Ishikawa (cell line): ENCODE measurements at regions not wholly inside any gene's neighbourhood (a gene's known extent, or its start where the extent isn't known, plus 50 kb on each side); places are given as distances from the start of the nearest gene placed in this dataset.

Source experiments
- CEBPB ChIP-seq: IDR thresholded peaks from 2 replicates; pipeline ENCODE4 v1.6.1; 2012
- CREB1 ChIP-seq: IDR thresholded peaks from 2 replicates; pipeline ENCODE4 v1.6.1; 2012; ENCODE audit warnings: low read depth
- EGR1 ChIP-seq: IDR thresholded peaks from 2 replicates; pipeline ENCODE4 v1.6.1; 2012
- EP300 ChIP-seq: IDR thresholded peaks from 2 replicates; pipeline ENCODE4 v1.6.1; 2012; ENCODE audit warnings: borderline replicate concordance
- FOXM1 ChIP-seq: IDR thresholded peaks from 2 replicates; pipeline ENCODE4 v1.6.1; 2012; ENCODE audit warnings: low read depth, borderline replicate concordance
- NFIC ChIP-seq: IDR thresholded peaks from 2 replicates; pipeline ENCODE4 v1.6.1; 2012
- RAD21 ChIP-seq: IDR thresholded peaks from 2 replicates; pipeline ENCODE4 v1.6.1; 2012; ENCODE audit warnings: low read depth
- REST ChIP-seq: IDR thresholded peaks from 2 replicates; pipeline ENCODE4 v1.6.1; 2012; ENCODE audit warnings: low read depth, mild to moderate bottlenecking
- TAF1 ChIP-seq: IDR thresholded peaks from 2 replicates; pipeline ENCODE4 v1.6.1; 2012; ENCODE audit warnings: low read depth, mild to moderate bottlenecking
- TCF12 ChIP-seq: IDR thresholded peaks from 2 replicates; pipeline ENCODE4 v1.6.1; 2012; ENCODE audit warnings: low read depth
- TEAD4 ChIP-seq: IDR thresholded peaks from 2 replicates; pipeline ENCODE4 v1.6.1; 2012
- USF1 ChIP-seq: IDR thresholded peaks from 2 replicates; pipeline ENCODE4 v1.6.1; 2012
- YY1 ChIP-seq: IDR thresholded peaks from 2 replicates; pipeline ENCODE4 v1.6.1; 2012; ENCODE audit warnings: low read depth
- ZBTB7A ChIP-seq: IDR thresholded peaks from 2 replicates; pipeline ENCODE4 v1.6.1; 2012; ENCODE audit warnings: low read depth
- TF ChIP-seq, protein P1 (sequence below): IDR thresholded peaks from 2 replicates; pipeline ENCODE4 v1.6.1; 2012

DNA sequence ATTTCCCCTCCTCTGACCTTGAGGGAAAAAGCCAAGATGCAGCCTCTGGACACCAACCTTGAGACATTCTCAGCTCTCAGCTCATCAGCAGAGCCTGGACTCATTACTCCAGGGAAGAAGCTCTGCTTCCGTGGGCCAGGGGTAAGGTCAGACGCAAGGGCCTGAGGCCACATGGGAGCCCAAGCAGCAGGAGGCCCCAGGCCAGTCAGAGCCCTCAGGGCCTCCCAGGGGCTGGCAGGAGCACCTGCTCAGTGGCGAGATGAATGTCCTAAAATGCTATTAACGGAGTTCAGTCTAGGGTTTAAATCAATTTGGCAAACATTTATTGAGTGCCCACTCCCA is 208.6 kb downstream of the ERMARD start:
- TF ChIP-seq EP300, result no peak
- no peak for TF ChIP-seq CREB1
- TF ChIP-seq RAD21, result no peak
- TF ChIP-seq, protein P1, sequence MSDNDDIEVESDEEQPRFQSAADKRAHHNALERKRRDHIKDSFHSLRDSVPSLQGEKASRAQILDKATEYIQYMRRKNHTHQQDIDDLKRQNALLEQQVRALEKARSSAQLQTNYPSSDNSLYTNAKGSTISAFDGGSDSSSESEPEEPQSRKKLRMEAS, result no peak
- TF ChIP-seq REST, result no peak
- no peak for TF ChIP-seq YY1
- TF ChIP-seq TCF12, result no peak
- no peak for TF ChIP-seq USF1
- TF ChIP-seq NFIC, result no peak

DNA sequence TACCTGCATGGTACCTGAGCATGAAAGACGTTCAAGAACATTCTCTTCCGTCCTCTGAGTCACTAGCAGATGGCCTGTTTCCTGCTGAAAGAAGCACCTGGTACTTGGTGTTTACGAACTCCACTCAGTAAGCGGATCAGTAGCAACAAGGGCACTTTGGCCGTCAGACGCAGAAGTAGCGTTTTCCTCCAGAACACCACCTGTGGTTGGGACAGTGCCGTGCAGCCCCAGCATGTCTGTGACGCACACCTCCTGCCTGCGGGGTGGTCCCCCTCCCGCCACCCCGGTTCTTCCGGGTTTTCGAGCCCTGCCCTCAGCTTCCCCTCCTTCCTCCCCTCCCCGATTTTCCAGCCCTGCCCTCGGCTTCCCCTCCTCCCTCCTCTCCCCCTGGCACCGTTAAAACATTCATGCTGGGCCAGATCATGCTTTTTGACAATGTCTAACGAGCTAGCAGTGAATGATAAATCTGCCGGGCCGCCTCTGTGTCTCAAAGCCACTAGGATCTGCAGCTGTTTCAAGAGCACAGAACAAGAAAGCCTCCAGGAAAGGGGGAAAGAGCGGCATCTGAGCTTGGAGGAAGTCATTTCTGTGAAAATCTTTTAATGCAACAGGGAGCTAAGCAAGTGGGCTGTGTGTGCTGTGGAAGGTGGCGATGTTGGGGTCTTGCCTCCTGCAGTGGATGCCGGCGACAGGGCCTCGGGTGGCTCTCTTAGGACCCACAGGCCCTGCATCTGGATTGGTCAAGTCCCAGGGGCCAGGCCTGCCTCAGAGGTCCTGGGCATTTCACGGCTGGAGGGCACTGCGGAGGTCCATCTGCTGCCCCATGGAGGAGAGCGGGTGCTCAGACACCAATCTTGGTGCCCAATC is 207.9 kb downstream of the ERMARD start:
- TF ChIP-seq YY1 (no peak), NFIC (no peak), TEAD4 (no peak), REST (no peak), EGR1 (no peak), TCF12 (no peak), CEBPB (no peak), USF1 (no peak), CREB1 (no peak), TAF1 (no peak), ZBTB7A (no peak), EP300 (no peak), FOXM1 (no peak), RAD21 (no peak)
- TF ChIP-seq, protein P1, result no peak

DNA sequence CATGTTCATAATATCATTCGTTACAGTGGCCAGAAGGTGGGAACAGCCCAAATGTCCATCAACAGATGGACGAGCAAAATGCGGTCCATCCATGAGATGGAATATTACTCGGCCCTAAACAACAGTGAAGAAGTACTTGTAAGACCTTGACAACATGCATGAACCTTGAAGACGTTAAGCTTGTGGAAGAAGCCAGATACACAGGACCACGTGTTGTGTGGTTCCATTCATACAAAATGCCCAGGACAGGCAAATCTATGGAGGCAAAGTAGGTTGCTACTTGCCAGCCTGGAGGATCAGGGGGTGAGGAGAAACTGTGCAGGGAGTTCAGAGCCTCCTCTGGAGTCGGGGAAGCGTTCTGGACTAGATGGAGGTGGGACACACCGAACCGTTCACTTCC is 207.1 kb downstream of the ERMARD start:
- TF ChIP-seq YY1 (no peak), CEBPB (no peak)

DNA sequence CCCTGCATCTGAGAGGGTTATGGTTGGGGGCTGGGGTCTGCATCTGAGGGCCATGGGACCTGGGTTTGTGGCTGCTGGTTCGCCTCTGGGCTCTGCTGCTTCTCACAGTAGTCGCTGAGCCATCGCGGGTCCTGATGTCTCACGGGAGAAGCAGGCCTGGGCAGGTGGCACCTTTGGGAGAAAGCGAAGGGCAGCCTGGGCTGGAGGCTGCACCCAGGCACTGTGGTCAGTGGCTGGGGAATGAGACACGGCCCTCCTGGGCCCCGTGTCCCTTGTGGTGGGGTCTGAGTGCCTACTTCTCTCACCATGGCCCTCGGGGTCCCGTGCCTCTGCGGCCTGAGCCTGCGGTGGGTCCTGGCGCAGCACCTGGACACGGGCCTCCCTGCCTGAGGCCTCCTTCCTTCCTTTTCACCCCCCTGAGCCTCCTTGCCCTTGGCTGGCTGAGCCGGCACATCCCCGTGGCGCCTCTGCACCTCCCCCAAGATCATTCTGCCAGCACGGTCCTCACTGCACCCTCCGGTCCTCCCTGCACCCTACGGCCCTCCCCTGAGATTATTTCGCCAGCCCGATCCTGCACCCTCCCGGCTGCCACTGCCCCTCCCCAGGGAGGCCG is 206.0 kb downstream of the ERMARD start:
- no peak for TF ChIP-seq FOXM1
- no peak for TF ChIP-seq REST
- no peak for TF ChIP-seq RAD21
- no peak for TF ChIP-seq EGR1
- TF ChIP-seq USF1, result no peak
- no peak for TF ChIP-seq CEBPB
- no peak for TF ChIP-seq TEAD4
- TF ChIP-seq CREB1, result no peak
- no peak for TF ChIP-seq NFIC
- no peak for TF ChIP-seq TCF12
- TF ChIP-seq TAF1, result no peak
- TF ChIP-seq, protein P1, result no peak
- TF ChIP-seq ZBTB7A, result no peak
- TF ChIP-seq EP300, result no peak
- no peak for TF ChIP-seq YY1
